ENCODE measurements at regions not wholly inside any gene's neighbourhood (a gene's known extent, or its start where the extent isn't known, plus 50 kb on each side); places are given as distances from the start of the nearest gene placed in this dataset.

- H2AFZ ChIP-seq (ENCODE audit: low read depth, low read length, poor library complexity, severe bottlenecking): no peak overlapping the region
- RAD21 ChIA-PET (ENCODE audit: low non-redundant PET in 1 of 2, low total read pairs in 2 of 2, uncharacterized antibody in 2 of 2, unreplicated experiment in 2 of 2): no interaction called here
- H3K4me3 ChIP-seq (replicated peaks in 1 of 2; ENCODE audit: low read depth in 1 of 2, low read length in 2 of 2): no peak overlapping the region
- H3K79me2 ChIP-seq (ENCODE audit: insufficient read depth, low read length): no peaks in the 10 kb centered on the region
- H3K4me1 ChIP-seq (ENCODE audit: control insufficient read depth in 1 of 2, insufficient read depth in 2 of 2, low read length in 2 of 2): no peaks in the 10 kb centered on the region
- CTCF ChIA-PET: no interaction called here
- DNase-seq (ENCODE audit: low read depth, low spot score) (no peak), ATAC-seq (no peak)
- no peak overlapping the region for H3K27ac ChIP-seq (ENCODE audit: low read depth, low read length)
- H3K9me3 ChIP-seq (ENCODE audit: control insufficient read depth in 1 of 2, insufficient read depth in 1 of 2, low read depth in 1 of 2, low read length in 2 of 2): peaks cover 0 to 8% of the 10 kb centered on the region in 2 experiments; a peak in 2 of 4 replicates
- H3K36me3 ChIP-seq (ENCODE audit: control insufficient read depth in 1 of 2, insufficient read depth in 2 of 2, low read length in 2 of 2): no peaks in the 10 kb centered on the region
- no peaks in the 10 kb centered on the region for H3K9me2 ChIP-seq (ENCODE audit: insufficient read depth)
- H4K20me1 ChIP-seq (ENCODE audit: insufficient read depth): no peaks in the 10 kb centered on the region
- no peaks in the 10 kb centered on the region for H3K27me3 ChIP-seq (ENCODE audit: insufficient read depth, low read length)
- H3K9ac ChIP-seq (ENCODE audit: low read length): no peak overlapping the region
- BruUV-seq (replicated peaks): no TSS peak
- no peak overlapping the region for H3K4me2 ChIP-seq (ENCODE audit: low read length)
- TF ChIP-seq RAD21 (IDR thresholded peaks at IDR 0.05; ENCODE audit: low read depth) (no peak), POLR2AphosphoS5 (IDR thresholded peaks at IDR 0.05; ENCODE audit: low read depth, low read length) (no peak), MAX (IDR thresholded peaks at IDR 0.05) (no peak), CTCF (IDR thresholded peaks at IDR 0.05 in 2 of 3, conservative IDR thresholded peaks at IDR 0.05 in 1 of 3; ENCODE audit: borderline replicate concordance in 1 of 3, insufficient read depth in 1 of 3, low read depth in 2 of 3, low read length in 2 of 3) (no peak), CEBPB (IDR thresholded peaks at IDR 0.05; ENCODE audit: low read depth) (no peak), CBX3 (IDR thresholded peaks at IDR 0.05; ENCODE audit: low read depth) (no peak), SP1 (IDR thresholded peaks at IDR 0.05; ENCODE audit: low read depth) (no peak), ZNF274 (IDR thresholded peaks at IDR 0.05; ENCODE audit: low read depth, low read length) (no peak), EGR1 (IDR thresholded peaks at IDR 0.05; ENCODE audit: low read depth) (no peak)
- POLR2A ChIA-PET: no interaction called here
- intact Hi-C loops (cut with micrococcal nuclease): no loop called here
Measured at GRCh38 chr16:51355195-51355594, 204.1 kb upstream of the SALL1 start.

- Histone ChIP-seq H3K9ac (ENCODE audit: low read length) (no peak overlapping the region), H3K4me1 (ENCODE audit: control insufficient read depth in 1 of 2, insufficient read depth in 2 of 2, low read length in 2 of 2) (no peaks in the 10 kb centered on the region), H4K20me1 (ENCODE audit: insufficient read depth) (no peaks in the 10 kb centered on the region), H3K27ac (ENCODE audit: low read depth, low read length) (no peak overlapping the region), H3K27me3 (ENCODE audit: insufficient read depth, low read length) (no peaks in the 10 kb centered on the region), H3K4me3 (replicated peaks in 1 of 2; ENCODE audit: low read depth in 1 of 2, low read length in 2 of 2) (no peak overlapping the region), H3K36me3 (ENCODE audit: control insufficient read depth in 1 of 2, insufficient read depth in 2 of 2, low read length in 2 of 2) (no peaks in the 10 kb centered on the region), H3K9me3 (ENCODE audit: control insufficient read depth in 1 of 2, insufficient read depth in 1 of 2, low read depth in 1 of 2, low read length in 2 of 2) (peaks cover 0 to 8% of the 10 kb centered on the region in 2 experiments; a peak in 2 of 4 replicates), H3K9me2 (ENCODE audit: insufficient read depth) (no peaks in the 10 kb centered on the region), H2AFZ (ENCODE audit: low read depth, low read length, poor library complexity, severe bottlenecking) (no peak overlapping the region), H3K79me2 (ENCODE audit: insufficient read depth, low read length) (no peaks in the 10 kb centered on the region), H3K4me2 (ENCODE audit: low read length) (no peak overlapping the region)
- CTCF ChIA-PET: no interaction called here
- TF ChIP-seq POLR2A (IDR thresholded peaks at IDR 0.05; ENCODE audit: borderline replicate concordance, extremely low read depth, insufficient read depth, insufficient read length): no peak
- TF ChIP-seq TCF7L2 (IDR thresholded peaks at IDR 0.05; ENCODE audit: borderline replicate concordance, extremely low read depth, insufficient read depth, insufficient read length): no peak
- no peak for TF ChIP-seq EZH2phosphoT487 (IDR thresholded peaks at IDR 0.05; ENCODE audit: borderline replicate concordance)
- TF ChIP-seq ZNF274 (IDR thresholded peaks at IDR 0.05; ENCODE audit: low read depth, low read length): no peak
- no peak for TF ChIP-seq CTCF (IDR thresholded peaks at IDR 0.05 in 2 of 3, conservative IDR thresholded peaks at IDR 0.05 in 1 of 3; ENCODE audit: borderline replicate concordance in 1 of 3, insufficient read depth in 1 of 3, low read depth in 2 of 3, low read length in 2 of 3)
- TF ChIP-seq EZH2 (IDR thresholded peaks at IDR 0.05): no peak
- no peak for TF ChIP-seq ELF1 (IDR thresholded peaks at IDR 0.05; ENCODE audit: borderline replicate concordance, low read depth)
- no peak for TF ChIP-seq YY1 (IDR thresholded peaks at IDR 0.05; ENCODE audit: extremely low read depth, insufficient replicate concordance, low read depth, low read length)
- TF ChIP-seq FOSL1 (IDR thresholded peaks at IDR 0.05; ENCODE audit: low read depth): no peak
- TF ChIP-seq ZFX (IDR thresholded peaks at IDR 0.05): no peak
- TF ChIP-seq CEBPB (IDR thresholded peaks at IDR 0.05; ENCODE audit: low read depth): no peak
- TF ChIP-seq SRF (IDR thresholded peaks at IDR 0.05; ENCODE audit: low read depth): no peak
- TF ChIP-seq SP1 (IDR thresholded peaks at IDR 0.05; ENCODE audit: low read depth): no peak
- TF ChIP-seq RAD21 (IDR thresholded peaks at IDR 0.05; ENCODE audit: low read depth): no peak
- TF ChIP-seq CBX3 (IDR thresholded peaks at IDR 0.05; ENCODE audit: low read depth): no peak
- ATAC-seq (no peak), DNase-seq (ENCODE audit: low read depth, low spot score) (no peak)
- RAD21 ChIA-PET (ENCODE audit: low non-redundant PET in 1 of 2, low total read pairs in 2 of 2, uncharacterized antibody in 2 of 2, unreplicated experiment in 2 of 2): no interaction called here
- POLR2A ChIA-PET: no interaction called here
- intact Hi-C loops (cut with micrococcal nuclease): no loop called here
- no TSS peak for BruUV-seq (replicated peaks)
Measured at GRCh38 chr16:51353055-51353454, 202.0 kb upstream of the SALL1 start.
